NCI-H2227 (cell line): ENCODE measurements at regions not wholly inside any gene's neighbourhood (a gene's known extent, or its start where the extent isn't known, plus 50 kb on each side); places are given as distances from the start of the nearest gene placed in this dataset.

ENCODE experiments used
- DNase-seq: peaks from one replicate; lab custom pipeline; 2025; ENCODE audit not compliant: unreplicated experiment; lab: John Stamatoyannopoulos, UW

GRCh38 chr20:19807946-19808330 is 49.9 kb downstream of the RIN2 start:
- no peak for DNase-seq

GRCh38 chr20:19808498-19808897 is 50.4 kb downstream of the RIN2 start:
- no peak for DNase-seq

GRCh38 chr20:19809505-19809904 is 51.4 kb downstream of the RIN2 start:
- no peak for DNase-seq

- no peak for DNase-seq
Observed at GRCh38 chr20:19811231-19811630, 53.2 kb downstream of the RIN2 start.

GRCh38 chr20:19812056-19812455 is 54.0 kb downstream of the RIN2 start:
- DNase-seq = no peak

GRCh38 chr20:19812696-19813095 is 54.6 kb downstream of the RIN2 start:
- no peak for DNase-seq

GRCh38 chr20:19813846-19814640 is 56.0 kb downstream of the RIN2 start:
- DNase-seq = no peak

GRCh38 chr20:19815553-19815991 is 57.5 kb downstream of the RIN2 start:
- DNase-seq = no peak

- no peak for DNase-seq
Observed at GRCh38 chr20:19816386-19816785, 58.3 kb downstream of the RIN2 start.

- DNase-seq = no peak
Observed at GRCh38 chr20:19817017-19817416, 59.0 kb downstream of the RIN2 start.

- DNase-seq = no peak
Observed at GRCh38 chr20:19819149-19819548, 61.1 kb downstream of the RIN2 start.

- no peak for DNase-seq
Observed at GRCh38 chr20:19820555-19821211, 62.6 kb downstream of the RIN2 start.

GRCh38 chr20:19821606-19822005 is 63.5 kb downstream of the RIN2 start:
- DNase-seq = no peak

GRCh38 chr20:19823216-19823615 is 65.2 kb downstream of the RIN2 start:
- DNase-seq = no peak

- DNase-seq = no peak
Observed at GRCh38 chr20:19823971-19824370, 65.9 kb downstream of the RIN2 start.

- no peak for DNase-seq
Observed at GRCh38 chr20:19824861-19825260, 66.8 kb downstream of the RIN2 start.

GRCh38 chr20:19826179-19826914 is 68.3 kb downstream of the RIN2 start:
- no peak for DNase-seq

- DNase-seq = no peak
Observed at GRCh38 chr20:19827818-19828217, 69.8 kb downstream of the RIN2 start.

- peak; percentile 16 for DNase-seq
Observed at GRCh38 chr20:19828232-19828631, 70.2 kb downstream of the RIN2 start.

- no peak for DNase-seq
Observed at GRCh38 chr20:19830211-19830785, 72.2 kb downstream of the RIN2 start.

GRCh38 chr20:19832875-19833274 is 74.8 kb downstream of the RIN2 start:
- no peak for DNase-seq

- no peak for DNase-seq
Observed at GRCh38 chr20:19833395-19833794, 75.3 kb downstream of the RIN2 start.
